A673 (cell line): ENCODE measurements at regions not wholly inside any gene's neighbourhood (a gene's known extent, or its start where the extent isn't known, plus 50 kb on each side); places are given as distances from the start of the nearest gene placed in this dataset.

ENCODE experiments used
- EZH2 ChIP-seq: fragments of 200-600 bp; sonication (generic); IDR thresholded peaks from 2 replicates; pipeline ENCODE4 v1.6.1; 2017; ENCODE audit warnings: borderline replicate concordance, low read depth, mild to moderate bottlenecking, mixed read lengths, antibody characterized with exemption, low read length; ENCODE audit not compliant: poor library complexity, severe bottlenecking
- TF ChIP-seq, protein P1 (sequence below): fragments of 300-800, 200-600 bp; sonication (generic); conservative IDR thresholded peaks from 2 replicates; pipeline ENCODE4 v1.5.1; 2017; ENCODE audit warnings: low read depth, mild to moderate bottlenecking, antibody characterized with exemption, low read length, moderate library complexity, mixed read lengths

DNA sequence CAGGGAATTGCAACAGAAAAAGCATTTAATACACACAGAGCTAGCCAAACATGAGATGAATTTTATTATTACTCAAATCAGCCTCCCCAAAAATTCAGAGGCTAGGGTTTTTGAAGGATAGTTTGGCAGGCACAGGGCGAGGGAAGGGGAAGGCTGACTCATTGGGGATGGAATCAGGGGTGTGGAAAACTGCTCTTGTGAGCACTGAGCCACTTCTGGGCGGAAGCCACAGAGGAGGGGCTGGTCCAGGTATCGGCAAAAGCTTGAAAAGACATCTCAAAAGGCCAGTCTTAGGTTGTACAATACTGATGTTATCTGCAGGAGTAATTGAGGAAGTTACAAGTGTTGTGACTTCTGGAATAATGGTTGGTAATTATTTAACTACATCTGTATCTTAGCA is 109.4 kb downstream of the TLR5 start:
- TF ChIP-seq, protein P1, sequence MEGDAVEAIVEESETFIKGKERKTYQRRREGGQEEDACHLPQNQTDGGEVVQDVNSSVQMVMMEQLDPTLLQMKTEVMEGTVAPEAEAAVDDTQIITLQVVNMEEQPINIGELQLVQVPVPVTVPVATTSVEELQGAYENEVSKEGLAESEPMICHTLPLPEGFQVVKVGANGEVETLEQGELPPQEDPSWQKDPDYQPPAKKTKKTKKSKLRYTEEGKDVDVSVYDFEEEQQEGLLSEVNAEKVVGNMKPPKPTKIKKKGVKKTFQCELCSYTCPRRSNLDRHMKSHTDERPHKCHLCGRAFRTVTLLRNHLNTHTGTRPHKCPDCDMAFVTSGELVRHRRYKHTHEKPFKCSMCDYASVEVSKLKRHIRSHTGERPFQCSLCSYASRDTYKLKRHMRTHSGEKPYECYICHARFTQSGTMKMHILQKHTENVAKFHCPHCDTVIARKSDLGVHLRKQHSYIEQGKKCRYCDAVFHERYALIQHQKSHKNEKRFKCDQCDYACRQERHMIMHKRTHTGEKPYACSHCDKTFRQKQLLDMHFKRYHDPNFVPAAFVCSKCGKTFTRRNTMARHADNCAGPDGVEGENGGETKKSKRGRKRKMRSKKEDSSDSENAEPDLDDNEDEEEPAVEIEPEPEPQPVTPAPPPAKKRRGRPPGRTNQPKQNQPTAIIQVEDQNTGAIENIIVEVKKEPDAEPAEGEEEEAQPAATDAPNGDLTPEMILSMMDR = no peak
- no peak for TF ChIP-seq EZH2
